Memory B cell (primary cell): ENCODE measurements at regions not wholly inside any gene's neighbourhood (a gene's known extent, or its start where the extent isn't known, plus 50 kb on each side); places are given as distances from the start of the nearest gene placed in this dataset.

ENCODE experiments used
- ATAC-seq: fragments of 150-1000 bp; cut with Tn5 transposase; 2 replicates; pipeline ENCODE4 v1.10.0; 2021; ENCODE audit warnings: low read depth, mild to moderate bottlenecking, moderate library complexity
- DNase-seq, 2 donors: peaks; one replicate each; pipeline ENCODE4 v3.0.0; 2022; ENCODE audit warnings: low spot score in 2 of 2
- H3K27ac Mint-ChIP-seq: one replicate; pipeline ENCODE4 v1.8.0; 2022; ENCODE audit warnings: mild to moderate bottlenecking, moderate library complexity, mixed read lengths
- H3K27me3 Mint-ChIP-seq: one replicate; pipeline ENCODE4 v1.8.0; 2022; ENCODE audit warnings: mixed read lengths
- H3K36me3 Mint-ChIP-seq: one replicate; pipeline ENCODE4 v1.8.0; 2022; ENCODE audit warnings: mild to moderate bottlenecking, mixed read lengths
- H3K4me1 Mint-ChIP-seq: one replicate; pipeline ENCODE4 v1.8.0; 2022; ENCODE audit warnings: mixed read lengths
- H3K4me3 Mint-ChIP-seq: one replicate; pipeline ENCODE4 v1.8.0; 2022; ENCODE audit warnings: mild to moderate bottlenecking, moderate library complexity, mixed read lengths
- H3K9me3 Mint-ChIP-seq: one replicate; pipeline ENCODE4 v1.8.0; 2022; ENCODE audit warnings: mixed read lengths

DNA sequence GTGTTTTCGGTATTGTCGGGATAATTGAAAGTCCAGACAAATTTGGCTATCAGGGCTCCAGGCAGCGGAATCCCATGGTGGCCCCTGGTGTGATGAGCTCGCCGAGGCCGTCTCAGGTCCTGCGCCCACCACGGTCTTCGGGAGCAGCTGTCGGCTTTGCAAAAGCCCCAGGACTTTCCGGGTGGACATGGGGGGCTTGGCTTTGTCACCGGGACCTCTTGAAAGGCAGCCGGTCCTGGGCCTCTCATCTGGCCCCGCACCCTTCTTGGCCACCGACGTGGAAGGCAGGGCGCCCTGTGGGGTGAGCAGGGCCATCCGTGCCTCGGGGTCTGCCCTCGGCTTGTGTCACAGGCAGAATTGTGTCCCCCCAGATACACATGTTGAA, 87.1 kb upstream of the ACTRT2 start:
- H3K4me1 Mint-ChIP-seq: peaks cover 3% of the 10 kb centered on the region
- no peaks in the 10 kb centered on the region for H3K9me3 Mint-ChIP-seq
- no peak for DNase-seq
- no peak overlapping the region for H3K27ac Mint-ChIP-seq
- no peak for ATAC-seq
- no peaks in the 10 kb centered on the region for H3K36me3 Mint-ChIP-seq
- H3K27me3 Mint-ChIP-seq: peaks cover 4% of the 10 kb centered on the region
- H3K4me3 Mint-ChIP-seq: no peak overlapping the region

DNA sequence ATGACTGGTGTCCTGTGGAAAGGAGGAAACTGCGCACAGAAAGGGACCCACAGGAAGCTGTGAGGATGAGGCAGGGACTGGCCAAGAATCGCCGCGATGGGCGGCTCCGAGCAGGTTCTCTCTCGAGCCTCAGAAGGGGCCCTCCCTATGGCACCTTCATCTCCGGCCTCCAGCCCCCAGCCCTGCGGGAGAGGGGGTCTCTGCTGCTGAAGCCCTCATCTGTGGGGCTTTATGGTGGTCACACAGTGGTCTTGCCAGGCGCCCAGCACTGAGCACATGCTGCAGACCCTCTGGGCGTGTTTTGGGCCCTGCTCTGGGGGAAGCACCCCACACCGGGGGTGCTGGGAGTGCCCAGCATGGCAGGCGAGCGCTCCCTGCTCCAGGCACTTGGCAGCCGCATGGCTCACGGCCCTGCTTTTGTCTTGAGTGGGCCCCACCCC, 86.6 kb upstream of the ACTRT2 start:
- Mint-ChIP-seq H3K27ac (no peak overlapping the region), H3K27me3 (peaks cover 4% of the 10 kb centered on the region), H3K36me3 (no peaks in the 10 kb centered on the region), H3K4me1 (peaks cover 3% of the 10 kb centered on the region), H3K9me3 (no peaks in the 10 kb centered on the region), H3K4me3 (no peak overlapping the region)
- DNase-seq (no peak), ATAC-seq (no peak)

DNA sequence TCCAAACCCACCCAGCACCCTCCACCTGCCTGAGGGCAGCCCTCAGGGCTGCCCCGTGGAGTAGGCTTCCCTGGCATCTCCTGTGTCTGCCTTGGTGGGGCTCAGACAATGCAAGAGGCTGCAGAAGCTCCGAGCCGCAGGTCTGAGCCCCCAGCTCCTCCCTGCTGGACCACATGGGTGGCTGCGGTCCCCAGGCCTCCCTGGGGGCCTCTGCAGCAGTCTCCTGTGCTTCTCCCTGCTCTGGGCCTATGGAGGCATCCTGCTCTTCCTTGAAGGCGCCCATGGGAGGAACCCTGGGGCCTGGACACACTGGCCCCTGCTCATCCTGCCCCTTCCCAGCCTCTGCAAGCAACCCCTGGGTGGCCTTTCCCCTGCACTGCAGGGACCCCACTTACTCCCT, 86.1 kb upstream of the ACTRT2 start:
- peaks cover 3% of the 10 kb centered on the region for H3K4me1 Mint-ChIP-seq
- H3K4me3 Mint-ChIP-seq: no peak overlapping the region
- ATAC-seq (no peak), DNase-seq (no peak)
- no peak overlapping the region for H3K27ac Mint-ChIP-seq
- H3K27me3 Mint-ChIP-seq: peaks cover 4% of the 10 kb centered on the region
- no peaks in the 10 kb centered on the region for H3K9me3 Mint-ChIP-seq
- H3K36me3 Mint-ChIP-seq: no peaks in the 10 kb centered on the region

DNA sequence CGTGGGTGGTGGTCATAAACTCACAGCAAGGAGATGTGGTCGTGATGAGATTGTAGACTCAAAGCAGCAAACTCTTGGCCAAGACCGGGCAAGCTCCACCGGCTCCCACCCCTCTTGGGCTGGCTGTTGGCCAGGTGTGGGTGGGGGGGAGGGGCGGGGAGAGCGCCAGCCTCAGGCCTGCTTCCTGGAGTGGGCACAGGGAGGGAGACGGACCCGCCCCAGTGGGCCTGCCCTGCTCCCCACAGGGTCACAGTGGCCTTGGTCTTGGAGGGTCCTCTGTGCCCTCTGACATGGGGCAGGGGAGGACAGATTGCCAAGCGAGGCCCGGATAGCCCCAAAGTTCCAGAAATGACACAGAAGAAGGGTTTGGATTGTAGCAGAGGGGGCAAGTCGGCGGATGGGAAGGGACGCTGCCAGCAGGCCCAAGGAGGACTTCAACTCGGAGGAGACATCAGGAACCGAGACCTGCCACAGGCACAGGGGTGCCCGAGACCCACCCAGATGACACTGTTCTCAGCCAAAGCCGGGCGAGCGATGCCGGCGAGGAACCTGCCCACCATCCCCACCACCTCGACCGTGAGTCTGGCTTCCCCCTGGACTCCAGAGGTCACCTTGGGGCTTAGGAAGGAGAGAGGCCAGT, 85.4 kb upstream of the ACTRT2 start:
- ATAC-seq (no peak), DNase-seq (no peak)
- Mint-ChIP-seq H3K27ac (no peak overlapping the region), H3K4me3 (no peak overlapping the region), H3K36me3 (no peaks in the 10 kb centered on the region), H3K27me3 (peaks cover 4% of the 10 kb centered on the region), H3K9me3 (no peaks in the 10 kb centered on the region), H3K4me1 (peaks cover 3% of the 10 kb centered on the region)

DNA sequence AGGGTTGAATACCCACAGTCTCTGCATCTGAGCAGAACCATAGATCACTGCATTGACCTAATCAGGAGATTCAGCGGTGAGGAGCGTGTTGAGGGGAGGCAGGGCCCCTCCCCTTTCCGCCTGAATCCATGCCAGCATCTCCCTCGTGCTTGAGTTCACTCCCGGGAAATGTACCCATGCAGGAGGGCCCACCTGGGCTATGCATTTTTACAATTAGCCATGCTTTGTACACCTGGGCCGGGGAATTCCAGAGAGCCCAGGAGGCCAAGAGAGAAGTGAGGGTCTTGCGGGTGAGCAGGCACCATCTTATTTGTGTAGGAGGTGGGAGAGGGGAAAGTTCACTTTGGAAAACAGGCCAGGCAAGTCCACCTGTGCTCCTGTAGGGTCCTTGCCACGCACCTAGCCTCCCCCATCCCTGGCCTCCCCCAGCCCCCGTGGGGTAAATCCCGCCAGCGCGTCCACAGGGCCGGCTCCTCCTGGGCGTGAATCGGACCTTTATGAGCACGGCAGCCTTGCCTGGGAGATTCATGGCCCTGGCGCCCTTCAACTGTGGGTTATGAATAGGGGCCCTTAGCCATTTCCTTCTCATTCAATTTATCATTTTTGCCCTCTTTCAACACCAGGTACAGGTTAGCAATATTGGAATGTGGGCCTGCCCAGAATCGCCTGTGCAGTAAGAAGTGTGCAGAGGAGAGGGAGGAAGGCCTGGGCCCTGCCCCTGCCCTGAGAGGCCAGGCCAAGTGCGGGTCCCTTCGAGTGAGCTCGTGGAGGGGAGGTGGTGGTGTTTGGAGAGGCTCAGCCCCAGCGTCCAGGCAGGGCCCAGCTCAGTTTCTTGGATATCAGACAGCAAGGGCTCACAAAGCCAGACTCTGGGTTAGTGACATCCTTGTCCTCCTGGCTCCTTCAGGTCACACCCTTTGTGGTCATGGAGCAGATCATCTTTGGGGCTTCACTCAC, 84.4 kb upstream of the ACTRT2 start:
- no peak for ATAC-seq
- Mint-ChIP-seq H3K9me3 (peaks cover 3% of the 10 kb centered on the region), H3K27ac (no peak overlapping the region), H3K4me1 (peaks cover 3% of the 10 kb centered on the region), H3K4me3 (no peak overlapping the region), H3K27me3 (peaks cover 6% of the 10 kb centered on the region), H3K36me3 (peaks cover 3% of the 10 kb centered on the region)
- DNase-seq: no peak

DNA sequence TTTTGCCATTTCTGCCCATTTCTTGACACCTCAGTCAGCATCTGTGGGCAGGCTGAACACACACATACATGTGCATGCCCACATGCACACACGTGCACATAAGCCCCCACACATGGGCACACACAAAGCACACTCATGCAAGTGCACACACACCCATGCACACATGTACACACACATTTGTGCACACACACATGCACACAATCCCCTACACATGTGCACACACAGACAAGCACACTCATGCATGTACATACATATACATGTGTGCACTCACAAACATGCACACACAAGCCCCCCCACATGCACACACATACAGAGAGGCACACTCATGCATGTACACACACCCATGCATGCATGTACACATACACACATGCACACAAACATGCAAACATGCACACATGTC, 83.5 kb upstream of the ACTRT2 start:
- Mint-ChIP-seq H3K4me3 (no peak overlapping the region), H3K27ac (no peak overlapping the region), H3K36me3 (peaks cover 3% of the 10 kb centered on the region), H3K4me1 (peaks cover 3% of the 10 kb centered on the region), H3K27me3 (peaks cover 5% of the 10 kb centered on the region), H3K9me3 (peaks cover 3% of the 10 kb centered on the region)
- ATAC-seq (no peak), DNase-seq (no peak)

DNA sequence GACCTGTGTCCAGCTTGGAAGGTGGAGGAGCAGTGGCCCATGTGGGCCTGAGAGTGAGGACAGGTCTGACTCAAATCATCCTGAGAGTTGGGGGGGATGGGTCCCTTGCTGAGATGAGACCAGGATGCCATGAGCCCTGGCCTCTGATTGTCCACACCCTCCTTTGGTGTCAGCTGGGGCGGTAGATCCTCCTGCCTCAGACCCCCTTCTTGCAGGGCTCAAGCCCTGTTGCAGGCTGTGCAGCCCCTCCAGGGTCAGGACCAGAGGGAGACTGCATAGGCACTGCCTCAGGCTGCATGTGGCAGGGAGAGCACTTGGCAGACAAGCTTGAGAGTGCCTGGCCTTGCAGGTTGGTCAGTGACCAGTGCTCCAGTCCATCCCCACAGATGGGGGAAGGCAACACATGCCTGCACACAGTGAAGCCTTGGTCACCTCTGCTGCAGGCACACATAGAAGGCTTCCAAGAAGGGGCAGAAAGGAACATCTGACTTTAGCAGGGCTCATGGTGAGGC, 82.2 kb upstream of the ACTRT2 start:
- ATAC-seq (no peak), DNase-seq (no peak)
- Mint-ChIP-seq H3K36me3 (peaks cover 3% of the 10 kb centered on the region), H3K9me3 (peaks cover 3% of the 10 kb centered on the region), H3K27ac (no peak overlapping the region), H3K4me3 (no peak overlapping the region), H3K4me1 (peaks cover 3% of the 10 kb centered on the region), H3K27me3 (peaks cover 5% of the 10 kb centered on the region)

- no peak overlapping the region for H3K27ac Mint-ChIP-seq
- H3K36me3 Mint-ChIP-seq: peaks cover 3% of the 10 kb centered on the region
- peaks cover 3% of the 10 kb centered on the region for H3K4me1 Mint-ChIP-seq
- peaks cover 3% of the 10 kb centered on the region for H3K9me3 Mint-ChIP-seq
- H3K4me3 Mint-ChIP-seq: no peak overlapping the region
- peaks cover 5% of the 10 kb centered on the region for H3K27me3 Mint-ChIP-seq
- DNase-seq (no peak), ATAC-seq (no peak)
Observed at GRCh38 chr1:2940178-2940577, 81.1 kb upstream of the ACTRT2 start.

- Mint-ChIP-seq H3K36me3 (peaks cover 3% of the 10 kb centered on the region), H3K27ac (no peak overlapping the region), H3K4me3 (no peak overlapping the region), H3K4me1 (peaks cover 3% of the 10 kb centered on the region), H3K9me3 (peaks cover 3% of the 10 kb centered on the region), H3K27me3 (peaks cover 5% of the 10 kb centered on the region)
- ATAC-seq (no peak), DNase-seq (no peak)
Observed at GRCh38 chr1:2941040-2941439, 80.2 kb upstream of the ACTRT2 start.

DNA sequence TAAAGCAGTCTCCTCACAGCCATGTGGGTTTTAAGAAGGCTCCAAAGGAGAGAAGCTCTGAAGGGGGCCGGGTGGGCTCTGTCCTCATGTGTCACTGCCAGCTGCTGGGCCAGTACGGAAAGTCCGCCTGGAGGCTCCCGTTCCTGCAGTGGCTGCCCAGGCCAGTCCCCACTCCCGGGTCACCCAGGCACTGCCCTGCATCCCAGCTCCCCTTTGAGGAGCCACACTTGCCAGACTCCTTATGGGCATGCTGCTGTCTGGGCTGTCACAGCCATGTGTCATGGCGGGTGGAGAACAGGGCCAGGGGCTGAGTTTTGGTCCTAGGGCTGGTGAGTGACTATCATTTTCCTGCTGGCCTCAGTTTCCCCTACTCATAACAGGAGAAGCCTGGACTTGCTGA, 79.4 kb upstream of the ACTRT2 start:
- peaks cover 5% of the 10 kb centered on the region for H3K27me3 Mint-ChIP-seq
- no peak for DNase-seq
- ATAC-seq: no peak
- H3K27ac Mint-ChIP-seq: no peak overlapping the region
- no peak overlapping the region for H3K4me3 Mint-ChIP-seq
- H3K4me1 Mint-ChIP-seq: peaks cover 3% of the 10 kb centered on the region
- peaks cover 3% of the 10 kb centered on the region for H3K9me3 Mint-ChIP-seq
- H3K36me3 Mint-ChIP-seq: peaks cover 3% of the 10 kb centered on the region

DNA sequence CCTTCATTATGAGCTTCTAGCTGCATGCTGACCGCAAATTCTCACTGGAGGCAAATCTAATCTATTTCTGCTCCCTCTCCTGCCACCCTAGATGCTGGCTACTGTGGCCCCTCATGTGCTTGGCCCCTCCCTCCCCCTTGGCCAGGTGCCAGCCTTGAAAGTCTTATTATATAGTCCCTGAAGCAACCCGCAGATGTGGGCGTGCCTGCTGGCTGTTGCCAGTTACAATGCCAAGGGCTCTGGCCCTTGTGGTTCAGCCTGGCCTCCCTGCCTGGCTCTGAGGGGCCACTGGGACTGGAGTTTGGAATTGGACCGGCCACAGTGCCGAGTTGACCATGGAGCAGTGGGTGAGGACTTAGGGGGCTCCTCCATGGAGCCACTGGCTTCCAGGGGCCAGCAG, 78.9 kb upstream of the ACTRT2 start:
- Mint-ChIP-seq H3K36me3 (peaks cover 3% of the 10 kb centered on the region), H3K27me3 (peaks cover 5% of the 10 kb centered on the region), H3K27ac (no peak overlapping the region), H3K9me3 (peaks cover 3% of the 10 kb centered on the region), H3K4me3 (no peak overlapping the region), H3K4me1 (peaks cover 5% of the 10 kb centered on the region)
- ATAC-seq: no peak
- DNase-seq: no peak

DNA sequence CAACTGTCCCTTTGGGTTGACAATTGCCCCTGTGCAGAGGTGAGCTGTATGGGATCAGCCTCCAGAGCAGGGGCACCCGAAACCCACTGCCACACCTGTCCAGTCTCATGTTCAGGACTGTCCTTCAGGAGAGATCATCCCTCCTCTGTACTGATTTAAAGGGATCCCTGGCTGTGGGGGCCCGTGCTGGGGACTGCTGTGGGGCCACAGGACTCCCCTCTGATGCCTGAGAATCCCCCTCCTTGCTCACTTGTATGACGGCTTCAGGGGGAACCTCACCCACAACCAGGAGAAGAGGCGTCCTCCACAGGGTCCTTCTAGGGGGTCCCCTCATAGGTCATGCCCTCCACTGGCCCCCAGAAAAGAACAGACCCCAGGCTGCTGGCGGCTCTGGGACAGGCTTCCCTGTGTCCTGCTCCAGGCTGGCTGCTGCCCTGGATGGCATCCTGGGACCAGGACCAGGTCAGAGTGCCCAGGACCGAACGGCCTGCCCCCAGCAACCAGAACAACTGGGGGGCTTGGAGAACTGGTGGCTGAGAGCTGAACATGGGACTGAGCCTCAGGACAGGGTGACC, 77.5 kb upstream of the ACTRT2 start:
- H3K4me3 Mint-ChIP-seq: no peak overlapping the region
- peaks cover 2% of the 10 kb centered on the region for H3K4me1 Mint-ChIP-seq
- H3K36me3 Mint-ChIP-seq: peaks cover 3% of the 10 kb centered on the region
- peaks cover 5% of the 10 kb centered on the region for H3K27me3 Mint-ChIP-seq
- peaks cover 3% of the 10 kb centered on the region for H3K9me3 Mint-ChIP-seq
- no peak overlapping the region for H3K27ac Mint-ChIP-seq
- DNase-seq: no peak
- no peak for ATAC-seq

GRCh38 chr1:2944705-2945104, 76.6 kb upstream of the ACTRT2 start:
- H3K4me3 Mint-ChIP-seq: no peak overlapping the region
- no peak for DNase-seq
- peaks cover 3% of the 10 kb centered on the region for H3K9me3 Mint-ChIP-seq
- ATAC-seq: no peak
- peaks cover 5% of the 10 kb centered on the region for H3K27me3 Mint-ChIP-seq
- no peak overlapping the region for H3K27ac Mint-ChIP-seq
- H3K36me3 Mint-ChIP-seq: peaks cover 3% of the 10 kb centered on the region
- peaks cover 2% of the 10 kb centered on the region for H3K4me1 Mint-ChIP-seq

GRCh38 chr1:2945821-2946231, 75.4 kb upstream of the ACTRT2 start:
- DNase-seq (no peak), ATAC-seq (no peak)
- Mint-ChIP-seq H3K27ac (no peak overlapping the region), H3K4me1 (peaks cover 8% of the 10 kb centered on the region), H3K27me3 (peaks cover 5% of the 10 kb centered on the region), H3K4me3 (no peak overlapping the region), H3K9me3 (peaks cover 3% of the 10 kb centered on the region), H3K36me3 (peaks cover 3% of the 10 kb centered on the region)
